ENCODE measurements at regions not wholly inside any gene's neighbourhood (a gene's known extent, or its start where the extent isn't known, plus 50 kb on each side); places are given as distances from the start of the nearest gene placed in this dataset.

DNA sequence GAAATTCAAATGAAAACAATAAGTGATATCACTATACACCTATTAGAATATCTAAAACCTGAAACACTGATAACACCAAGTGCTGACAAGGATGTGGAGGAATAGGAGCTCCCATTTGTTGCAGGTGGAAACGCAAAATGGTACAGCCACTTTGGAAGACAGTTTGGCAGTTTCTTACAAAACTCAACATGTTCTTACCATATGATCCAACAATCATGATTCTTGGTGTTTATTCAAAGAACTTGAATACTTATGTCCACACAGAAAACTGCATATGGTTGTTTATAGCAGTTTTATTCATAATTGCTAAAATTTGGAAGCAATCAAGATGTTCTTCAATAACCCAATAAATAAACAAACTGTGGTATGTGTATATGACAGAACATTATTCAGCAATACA is 107.9 kb downstream of the FHDC1 start:
- no peak for ATAC-seq
- H3K4me3 ChIP-seq = no peak overlapping the region
- intact Hi-C loops (cut with DNase I) = no loop called here
- no peaks in the 10 kb centered on the region for H3K4me1 ChIP-seq
- no peaks in the 10 kb centered on the region for H3K36me3 ChIP-seq
- TF ChIP-seq CTCF (IDR thresholded peaks at IDR 0.05) = no peak
- H3K27me3 ChIP-seq = no peaks in the 10 kb centered on the region
- peaks cover 0 to 4% of the 10 kb centered on the region in 2 donors for H3K9me3 ChIP-seq
- H3K27ac ChIP-seq = no peak overlapping the region
- no peak for DNase-seq

GRCh38 chr4:153045111-153045982 is 109.2 kb downstream of the FHDC1 start:
- H3K27me3 ChIP-seq = no peaks in the 10 kb centered on the region
- no peaks in the 10 kb centered on the region for H3K36me3 ChIP-seq
- H3K4me1 ChIP-seq = no peaks in the 10 kb centered on the region
- intact Hi-C loops (cut with DNase I) = no loop called here
- peaks cover 0 to 4% of the 10 kb centered on the region in 2 donors for H3K9me3 ChIP-seq
- TF ChIP-seq CTCF (IDR thresholded peaks at IDR 0.05) = no peak
- DNase-seq (no peak), ATAC-seq (no peak)
- no peak overlapping the region for H3K27ac ChIP-seq
- no peak overlapping the region for H3K4me3 ChIP-seq

DNA sequence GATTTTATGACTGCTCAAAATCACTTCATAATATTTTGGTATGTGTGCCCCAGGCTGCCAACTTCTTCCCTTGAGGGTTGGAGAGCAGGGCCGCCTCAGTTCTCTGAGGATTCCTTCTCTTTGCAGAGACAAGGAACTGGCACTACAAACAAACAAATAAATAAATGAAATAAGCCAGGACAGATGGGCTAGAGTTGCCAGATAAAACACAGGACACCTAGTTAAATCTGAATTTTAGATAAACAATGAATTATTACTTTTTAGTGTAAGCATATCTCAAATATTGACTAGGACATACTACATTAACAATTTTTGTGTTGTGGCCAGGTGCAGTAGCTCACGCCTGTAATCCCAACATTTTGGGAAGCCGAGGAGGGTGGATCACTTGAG is 122.5 kb downstream of the FHDC1 start:
- DNase-seq (no peak), ATAC-seq (no peak)
- H3K36me3 ChIP-seq = no peaks in the 10 kb centered on the region
- H3K27ac ChIP-seq = no peak overlapping the region
- TF ChIP-seq CTCF (IDR thresholded peaks at IDR 0.05) = no peak
- intact Hi-C loops (cut with DNase I) = no loop called here
- H3K4me1 ChIP-seq = no peaks in the 10 kb centered on the region
- H3K9me3 ChIP-seq = no peaks in the 10 kb centered on the region
- H3K4me3 ChIP-seq = no peak overlapping the region
- H3K27me3 ChIP-seq = peaks cover 0 to 7% of the 10 kb centered on the region in 2 donors

DNA sequence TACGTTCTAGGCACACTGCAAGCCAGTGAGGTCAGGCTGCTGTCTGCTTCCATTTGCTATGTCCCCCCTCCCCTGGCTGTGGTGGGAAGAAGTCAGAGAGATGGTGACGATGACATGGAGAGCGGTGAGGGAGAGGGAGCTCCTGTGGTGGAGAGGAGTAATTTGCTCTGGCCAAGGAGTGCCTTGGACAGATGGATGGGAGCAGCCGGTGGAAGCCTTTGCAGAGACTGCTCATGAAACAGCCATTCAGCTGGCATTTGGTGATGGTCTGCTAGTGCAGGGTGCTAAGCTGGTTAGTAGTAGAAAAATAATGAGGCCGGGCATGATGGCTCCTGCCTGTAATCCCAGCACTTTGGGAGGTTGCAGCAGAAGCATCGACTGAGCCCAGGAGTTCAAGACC is 124.1 kb downstream of the FHDC1 start:
- ATAC-seq (no peak), DNase-seq (no peak)
- no peak overlapping the region for H3K4me3 ChIP-seq
- H3K36me3 ChIP-seq = no peaks in the 10 kb centered on the region
- no peak for TF ChIP-seq CTCF (IDR thresholded peaks at IDR 0.05)
- H3K27ac ChIP-seq = no peak overlapping the region
- H3K4me1 ChIP-seq = no peaks in the 10 kb centered on the region
- intact Hi-C loops (cut with DNase I) = no loop called here
- peaks cover 0 to 7% of the 10 kb centered on the region in 2 donors for H3K27me3 ChIP-seq
- H3K9me3 ChIP-seq = no peaks in the 10 kb centered on the region

DNA sequence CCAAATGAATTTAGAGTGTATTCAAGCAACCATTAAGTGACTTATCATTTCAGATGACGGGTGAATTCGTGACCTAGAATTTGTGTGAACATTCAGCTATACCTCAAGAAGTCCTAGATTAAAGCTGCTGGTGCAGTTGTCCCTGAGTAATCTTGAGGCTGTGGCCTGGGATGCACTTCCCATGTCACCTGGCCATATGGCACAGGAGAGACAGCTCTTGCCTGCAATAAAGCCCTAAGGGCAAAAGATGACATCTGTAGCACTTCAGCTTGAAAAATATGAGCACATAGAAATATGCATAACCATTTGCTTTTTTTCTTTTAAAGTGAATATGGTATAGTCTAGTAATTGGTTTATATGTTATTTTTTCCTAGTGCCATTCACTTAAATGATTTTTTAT is 125.8 kb downstream of the FHDC1 start:
- no peaks in the 10 kb centered on the region for H3K9me3 ChIP-seq
- no peak overlapping the region for H3K27ac ChIP-seq
- H3K27me3 ChIP-seq = no peaks in the 10 kb centered on the region
- no peak overlapping the region for H3K4me3 ChIP-seq
- no peaks in the 10 kb centered on the region for H3K36me3 ChIP-seq
- H3K4me1 ChIP-seq = no peaks in the 10 kb centered on the region
- no peak for TF ChIP-seq CTCF (IDR thresholded peaks at IDR 0.05)
- no peak for DNase-seq
- ATAC-seq = no peak
- intact Hi-C loops (cut with DNase I) = no loop called here

Data from left lung (tissue), 4 donors.